ENCODE measurements at regions not wholly inside any gene's neighbourhood (a gene's known extent, or its start where the extent isn't known, plus 50 kb on each side); places are given as distances from the start of the nearest gene placed in this dataset.
"Not testable (repeated sequence)": the region's sequence is repeated elsewhere in the genome, so short reads cannot be mapped to it uniquely, and the experiment has no call there.

DNA sequence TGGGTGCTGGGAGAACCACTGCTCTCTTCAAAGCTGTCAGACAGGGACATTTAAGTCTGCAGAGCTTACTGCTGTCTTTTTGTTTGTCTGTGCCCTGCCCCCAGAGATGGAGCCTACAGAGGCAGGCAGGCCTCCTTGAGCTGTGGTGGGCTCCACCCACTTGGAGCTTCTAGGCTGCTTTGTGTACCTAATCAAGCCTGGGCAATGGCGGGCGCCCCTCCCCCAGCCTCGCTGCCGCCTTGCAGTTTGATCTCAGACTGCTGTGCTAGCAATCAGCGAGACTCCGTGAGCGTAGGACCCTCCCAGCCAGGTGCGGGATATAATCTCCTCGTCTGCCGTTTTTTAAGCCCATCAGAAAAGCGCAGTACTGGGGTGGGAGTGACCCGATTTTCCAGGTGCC lies 125.6 kb upstream of the LRATD1 start:
- not testable (repeated sequence) for DNase-seq

- no peak for DNase-seq
These were observed 121.0 kb upstream of the LRATD1 start for GRCh38 chr2:14511541-14511940.

GRCh38 chr2:14513903-14514302 lies 118.6 kb upstream of the LRATD1 start:
- no peak for DNase-seq

DNA sequence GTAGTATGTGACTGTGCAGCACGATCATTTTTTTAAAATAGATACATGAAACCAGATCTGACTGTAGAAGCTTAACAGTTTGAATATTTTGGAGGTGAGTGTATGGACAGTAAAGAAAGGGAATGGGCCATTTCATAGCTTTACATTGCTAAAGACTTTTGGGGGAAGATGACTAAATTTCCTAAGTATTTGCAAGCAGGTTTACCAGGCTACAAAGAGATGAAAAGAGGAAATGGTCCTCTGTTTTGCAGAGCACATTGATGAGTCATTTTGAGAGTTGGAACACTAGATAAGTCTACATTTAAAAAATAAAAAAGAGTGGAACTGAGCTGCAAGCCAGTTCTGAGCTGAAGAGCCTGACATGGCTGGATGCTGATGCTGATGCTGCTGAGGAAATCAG lies 115.7 kb upstream of the LRATD1 start:
- DNase-seq, result no peak

GRCh38 chr2:14517731-14518130 lies 114.8 kb upstream of the LRATD1 start:
- DNase-seq, result no peak

DNA sequence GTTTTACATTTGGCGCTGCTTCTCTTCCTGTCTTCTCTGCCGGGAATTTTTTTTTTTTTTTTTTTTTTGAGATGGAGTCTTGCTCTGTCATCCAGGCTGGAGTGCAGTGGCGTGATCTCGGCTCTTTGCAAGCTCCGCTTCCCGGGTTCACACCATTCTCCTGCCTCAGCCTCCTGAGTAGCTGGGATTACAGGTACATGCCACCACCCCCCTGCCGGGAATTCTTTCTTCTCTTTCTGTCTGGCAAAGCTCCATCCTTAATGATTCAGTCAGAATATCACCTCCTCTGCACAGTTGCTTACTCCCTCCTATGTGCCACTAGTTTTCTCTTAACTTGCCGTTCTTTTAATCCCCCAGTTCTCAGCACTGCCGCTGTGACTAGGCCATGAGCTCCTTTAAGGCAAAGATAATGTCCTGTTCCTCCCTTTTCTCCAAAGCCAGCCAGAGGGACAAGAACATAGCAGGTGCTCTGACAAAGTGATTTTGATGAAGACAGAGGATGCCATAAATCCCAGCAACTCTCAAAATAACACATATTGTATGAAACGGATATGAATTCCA lies 112.1 kb upstream of the LRATD1 start:
- DNase-seq, result no peak

- no peak for DNase-seq
These were observed 108.3 kb upstream of the LRATD1 start for GRCh38 chr2:14524041-14524802.

GRCh38 chr2:14524803-14525080 lies 107.8 kb upstream of the LRATD1 start:
- DNase-seq, result no peak

DNA sequence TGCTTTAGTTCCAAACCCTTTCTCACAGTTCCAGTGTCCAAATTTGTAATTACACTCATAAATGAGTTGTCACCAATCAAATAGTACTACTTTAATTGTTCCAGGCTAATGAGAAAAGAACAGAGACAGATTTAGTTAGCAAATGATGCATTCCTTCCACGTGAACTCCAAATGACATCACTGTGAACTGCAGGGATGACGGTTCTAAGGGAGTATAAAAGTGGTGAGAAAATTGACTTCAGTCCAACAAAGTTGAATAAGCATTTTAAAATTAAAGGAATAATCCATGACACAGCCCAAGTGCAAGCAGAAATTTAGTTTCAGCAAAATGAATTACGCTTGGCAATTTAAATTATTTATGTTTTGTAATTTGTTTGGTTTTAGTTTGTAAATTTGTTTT lies 102.0 kb upstream of the LRATD1 start:
- no peak for DNase-seq

GRCh38 chr2:14533131-14533757 lies 99.3 kb upstream of the LRATD1 start:
- no peak for DNase-seq

- DNase-seq, result no peak
These were observed 97.4 kb upstream of the LRATD1 start for GRCh38 chr2:14535156-14535555.

GRCh38 chr2:14536976-14537375 lies 95.5 kb upstream of the LRATD1 start:
- no peak for DNase-seq

GRCh38 chr2:14540015-14540414 lies 92.5 kb upstream of the LRATD1 start:
- DNase-seq, result no peak

DNA sequence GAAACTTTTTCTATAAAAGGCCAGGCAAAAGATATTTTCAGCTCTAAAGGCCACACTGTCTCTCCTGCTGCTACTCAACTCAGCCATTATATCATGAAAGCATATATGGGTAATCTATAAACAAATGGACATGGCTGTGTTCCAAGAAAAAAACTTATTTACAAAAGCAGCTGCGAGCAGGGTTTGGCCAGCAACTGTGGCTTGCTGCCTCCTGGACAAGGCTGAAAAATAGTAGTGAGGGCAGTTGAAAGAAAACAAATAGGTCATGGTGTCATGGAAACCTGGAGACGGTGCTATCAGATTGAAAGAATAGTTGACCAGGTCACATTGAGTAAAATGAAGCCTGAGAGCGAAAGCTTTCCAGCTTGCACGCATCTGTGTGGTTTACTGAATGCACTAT lies 89.2 kb upstream of the LRATD1 start:
- no peak for DNase-seq

DNA sequence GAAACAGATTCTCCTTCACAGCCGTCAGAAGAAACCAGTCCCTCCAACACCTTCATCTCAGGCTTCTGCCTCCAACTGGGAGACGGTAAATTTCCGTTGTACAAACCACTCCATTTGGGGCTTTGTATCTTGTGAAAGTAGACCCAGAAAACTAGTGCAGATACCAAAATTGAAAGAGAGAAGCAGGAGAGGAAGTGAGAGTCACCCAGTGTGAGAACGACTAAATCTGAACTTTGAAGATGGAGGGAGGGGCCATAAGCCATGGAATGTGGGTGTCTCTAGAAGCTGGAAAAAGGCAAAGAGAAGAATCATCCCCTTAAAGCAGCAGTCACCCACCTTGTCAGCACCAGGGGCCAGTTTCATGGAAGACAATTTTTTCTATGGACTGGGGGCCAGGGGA lies 88.3 kb upstream of the LRATD1 start:
- DNase-seq, result no peak

- no peak for DNase-seq
These were observed 84.7 kb upstream of the LRATD1 start for GRCh38 chr2:14547830-14548229.

DNA sequence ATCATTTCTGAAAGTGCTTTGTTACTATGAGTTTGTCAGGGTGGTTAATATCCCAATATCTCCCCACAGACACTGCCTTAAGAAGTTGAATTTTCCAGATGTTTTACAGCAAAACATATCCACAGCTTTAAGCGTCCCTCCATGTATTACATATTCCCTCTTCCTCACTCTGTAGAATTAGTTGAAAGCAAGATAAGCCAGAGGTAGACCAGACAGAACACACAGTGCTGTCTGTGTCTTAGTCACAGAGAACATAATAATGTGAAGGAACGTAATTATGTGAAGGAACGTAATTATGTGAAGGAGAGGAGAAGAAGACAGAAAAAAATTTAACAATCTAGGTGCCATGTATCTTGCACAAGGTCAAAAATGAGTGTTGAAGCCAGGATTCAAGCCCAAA lies 81.9 kb upstream of the LRATD1 start:
- no peak for DNase-seq

DNA sequence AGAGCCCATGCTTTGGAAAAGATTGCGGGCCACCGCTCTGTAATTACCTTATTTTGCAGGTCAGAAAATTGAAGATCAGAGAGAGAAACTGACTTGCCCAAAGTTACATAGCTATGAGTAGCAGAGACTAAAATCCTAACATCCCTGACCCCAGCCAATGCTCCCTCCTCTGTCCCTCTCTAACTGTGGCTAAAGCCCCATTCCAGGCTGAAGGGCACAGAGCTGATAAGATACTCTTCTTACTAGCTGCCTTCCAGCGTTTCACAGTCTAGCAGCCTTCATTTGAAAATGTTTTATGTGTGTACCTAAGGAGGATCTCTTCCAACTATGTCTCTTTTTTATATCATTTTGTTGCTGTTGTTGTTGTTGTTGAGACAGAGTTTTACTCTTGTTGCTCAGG lies 81.4 kb upstream of the LRATD1 start:
- DNase-seq, result no peak

DNA sequence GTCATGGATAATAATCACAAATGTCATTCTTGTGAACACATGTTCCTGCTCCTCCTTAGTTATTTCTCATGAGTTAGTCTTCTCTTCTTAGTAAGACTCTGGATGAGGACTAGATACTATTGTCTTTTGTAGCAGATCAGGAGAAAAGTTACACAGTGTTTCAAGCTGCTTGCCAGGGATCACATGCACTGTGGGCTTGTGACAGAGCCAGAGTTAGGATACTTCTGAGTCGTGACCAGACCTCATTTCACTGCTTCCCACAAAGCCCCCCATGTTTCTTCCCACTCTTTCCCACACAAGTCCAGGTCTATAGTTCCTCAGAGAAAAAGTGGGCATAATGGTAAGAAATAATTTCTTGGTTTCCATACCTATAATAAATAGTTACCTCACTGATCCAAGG lies 80.2 kb upstream of the LRATD1 start:
- no peak for DNase-seq

- DNase-seq, result no peak
These were observed 79.7 kb upstream of the LRATD1 start for GRCh38 chr2:14552818-14553217.

- no peak for DNase-seq
These were observed 77.5 kb upstream of the LRATD1 start for GRCh38 chr2:14554849-14555545.

- DNase-seq, result no peak
These were observed 75.4 kb upstream of the LRATD1 start for GRCh38 chr2:14557111-14557510.

DNA sequence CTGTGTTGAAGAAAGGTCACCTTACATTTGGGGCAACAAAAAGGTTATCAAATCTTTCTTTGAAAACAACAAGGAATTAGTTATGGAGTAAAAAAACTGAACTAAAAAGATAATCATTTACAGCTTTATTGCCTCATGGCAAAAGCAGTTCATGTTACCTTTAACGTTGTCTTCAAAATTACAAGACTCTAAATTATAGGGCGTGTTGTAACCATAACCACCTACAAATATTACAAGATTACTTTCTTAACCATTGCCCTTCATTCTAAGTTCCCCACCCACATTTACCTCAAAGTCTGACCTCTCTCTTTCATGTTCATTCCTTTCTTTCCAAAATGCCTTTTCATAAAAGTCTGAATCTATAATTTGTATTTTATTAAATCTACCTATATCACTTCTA lies 74.6 kb upstream of the LRATD1 start:
- no peak for DNase-seq

- no peak for DNase-seq
These were observed 74.1 kb upstream of the LRATD1 start for GRCh38 chr2:14558335-14558919.

All from effector CD8-positive, alpha-beta T cell (primary cell).